ENCODE measurements at regions not wholly inside any gene's neighbourhood (a gene's known extent, or its start where the extent isn't known, plus 50 kb on each side); places are given as distances from the start of the nearest gene placed in this dataset.

DNA sequence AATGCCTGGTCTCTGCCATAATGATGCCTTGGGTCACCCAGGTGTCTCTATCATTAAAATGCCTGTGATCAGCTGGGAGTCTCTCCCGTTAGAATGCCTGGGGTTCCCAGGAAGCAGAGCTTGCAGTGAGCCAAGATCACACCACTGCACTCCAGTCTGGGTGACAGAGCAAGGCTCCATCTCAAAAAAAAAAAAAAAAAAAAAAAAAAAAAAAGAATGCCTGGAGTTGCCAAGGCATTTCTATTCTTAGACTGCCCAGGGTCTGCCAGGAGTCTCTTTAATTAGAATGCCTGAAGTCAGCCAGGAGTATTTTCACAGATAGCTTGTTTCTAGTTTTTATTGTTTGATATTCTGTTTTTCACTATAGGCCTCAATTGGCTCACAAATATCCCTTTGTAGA lies 1552.5 kb downstream of the UQCRFS1 start:
- Histone ChIP-seq H3K4me3 (no peak overlapping the region), H3K4me1 (no peaks in the 10 kb centered on the region), H3K36me3 (no peaks in the 10 kb centered on the region), H3K27ac (no peak overlapping the region), H3K9me3 (peaks cover 15 to 51% of the 10 kb centered on the region in 2 donors), H3K27me3 (no peaks in the 10 kb centered on the region)
- intact Hi-C loops (cut with DNase I), result no loop called here
- DNase-seq (ENCODE audit: low spot score in 2 of 2), result no peak
- TF ChIP-seq, protein P1, sequence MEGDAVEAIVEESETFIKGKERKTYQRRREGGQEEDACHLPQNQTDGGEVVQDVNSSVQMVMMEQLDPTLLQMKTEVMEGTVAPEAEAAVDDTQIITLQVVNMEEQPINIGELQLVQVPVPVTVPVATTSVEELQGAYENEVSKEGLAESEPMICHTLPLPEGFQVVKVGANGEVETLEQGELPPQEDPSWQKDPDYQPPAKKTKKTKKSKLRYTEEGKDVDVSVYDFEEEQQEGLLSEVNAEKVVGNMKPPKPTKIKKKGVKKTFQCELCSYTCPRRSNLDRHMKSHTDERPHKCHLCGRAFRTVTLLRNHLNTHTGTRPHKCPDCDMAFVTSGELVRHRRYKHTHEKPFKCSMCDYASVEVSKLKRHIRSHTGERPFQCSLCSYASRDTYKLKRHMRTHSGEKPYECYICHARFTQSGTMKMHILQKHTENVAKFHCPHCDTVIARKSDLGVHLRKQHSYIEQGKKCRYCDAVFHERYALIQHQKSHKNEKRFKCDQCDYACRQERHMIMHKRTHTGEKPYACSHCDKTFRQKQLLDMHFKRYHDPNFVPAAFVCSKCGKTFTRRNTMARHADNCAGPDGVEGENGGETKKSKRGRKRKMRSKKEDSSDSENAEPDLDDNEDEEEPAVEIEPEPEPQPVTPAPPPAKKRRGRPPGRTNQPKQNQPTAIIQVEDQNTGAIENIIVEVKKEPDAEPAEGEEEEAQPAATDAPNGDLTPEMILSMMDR (IDR thresholded peaks at IDR 0.05), result no peak

DNA sequence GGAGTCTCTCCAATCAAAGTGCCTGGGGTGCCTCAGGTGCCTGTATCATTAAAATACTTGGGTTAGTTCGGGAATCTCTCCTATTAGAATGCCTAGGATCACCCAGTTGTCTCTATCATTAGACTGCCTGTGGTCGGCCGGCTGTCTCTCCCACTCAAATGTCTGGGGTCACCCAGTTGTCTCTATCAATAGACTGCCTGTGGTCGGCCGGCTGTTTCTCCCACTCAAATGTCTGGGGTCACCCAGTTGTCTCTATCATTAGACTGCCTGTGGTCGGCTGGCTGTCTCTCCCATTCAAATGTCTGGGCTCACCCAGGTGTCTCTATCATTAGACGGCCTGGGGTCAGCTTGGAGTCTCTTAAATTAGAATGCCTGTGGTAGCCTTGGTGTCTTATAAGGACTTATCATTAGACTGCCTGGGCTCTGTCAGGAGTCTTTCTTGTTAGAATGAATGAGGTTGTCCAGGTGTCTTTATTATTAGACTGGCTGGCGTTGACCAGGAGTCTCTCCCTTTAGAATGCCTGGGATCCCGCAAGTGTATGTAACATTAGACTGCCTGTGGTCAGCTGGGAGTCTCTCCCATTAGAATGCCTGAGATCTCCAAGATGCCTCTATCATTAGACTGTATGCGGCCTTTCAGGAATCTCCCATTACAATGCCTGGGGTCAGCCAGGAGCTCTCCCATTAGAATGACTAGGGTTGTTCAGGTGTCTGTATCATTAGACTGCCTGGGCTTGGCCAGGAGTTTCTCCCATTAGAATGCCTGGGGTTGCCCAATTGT lies 1555.5 kb downstream of the UQCRFS1 start:
- no peak for DNase-seq (ENCODE audit: low spot score in 2 of 2)
- Histone ChIP-seq H3K27me3 (no peaks in the 10 kb centered on the region), H3K9me3 (peaks cover 15 to 40% of the 10 kb centered on the region in 2 donors), H3K36me3 (no peaks in the 10 kb centered on the region), H3K4me3 (no peak overlapping the region), H3K27ac (no peak overlapping the region), H3K4me1 (no peaks in the 10 kb centered on the region)
- TF ChIP-seq, protein P1 (IDR thresholded peaks at IDR 0.05), result no peak
- intact Hi-C loops (cut with DNase I), result loop anchor here (2.0 kb wide), 1 partner anchor 21 kb away; no protein-coding TSS in a partner anchor

DNA sequence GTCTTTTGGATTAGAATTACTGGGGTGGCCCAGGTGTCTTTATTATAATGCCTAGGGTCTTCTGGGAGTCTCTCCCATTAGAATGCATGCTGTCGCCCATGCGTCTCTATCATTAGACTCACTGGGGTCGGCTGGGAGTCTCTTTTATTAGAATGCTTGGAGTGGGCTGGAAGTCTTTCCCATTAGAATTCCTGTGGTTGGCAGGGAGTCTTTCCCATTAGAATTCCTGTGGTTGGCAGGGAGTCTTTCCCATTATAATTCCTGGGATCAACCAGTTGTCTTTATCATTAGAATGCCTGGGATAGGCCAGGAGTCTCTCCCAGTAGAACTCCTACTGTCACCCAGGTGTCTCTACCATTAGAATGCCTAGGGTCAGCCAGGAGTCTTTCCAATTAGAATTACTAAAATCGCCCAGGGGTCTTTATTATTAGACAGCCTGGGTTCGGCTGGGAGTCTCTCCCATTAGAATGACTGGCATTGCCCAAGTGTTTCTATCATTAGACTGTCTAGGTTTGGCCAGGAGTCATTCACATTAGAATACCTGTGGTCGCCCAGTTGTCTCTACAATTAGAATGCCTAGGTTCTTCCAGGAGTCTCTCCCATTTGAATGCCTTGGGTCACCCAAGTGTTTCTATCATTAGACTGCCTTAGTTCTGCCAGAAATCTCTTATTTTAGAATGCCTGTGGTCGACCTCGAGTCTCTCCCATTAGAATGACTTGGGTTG lies 1558.5 kb downstream of the UQCRFS1 start:
- peaks cover 15 to 24% of the 10 kb centered on the region in 2 donors for H3K9me3 ChIP-seq
- DNase-seq (ENCODE audit: low spot score in 2 of 2), result no peak
- no peaks in the 10 kb centered on the region for H3K4me1 ChIP-seq
- TF ChIP-seq, protein P1 (IDR thresholded peaks at IDR 0.05), result no peak
- H3K27me3 ChIP-seq, result no peaks in the 10 kb centered on the region
- H3K4me3 ChIP-seq, result no peak overlapping the region
- no peaks in the 10 kb centered on the region for H3K36me3 ChIP-seq
- no peak overlapping the region for H3K27ac ChIP-seq
- intact Hi-C loops (cut with DNase I), result no loop called here

DNA sequence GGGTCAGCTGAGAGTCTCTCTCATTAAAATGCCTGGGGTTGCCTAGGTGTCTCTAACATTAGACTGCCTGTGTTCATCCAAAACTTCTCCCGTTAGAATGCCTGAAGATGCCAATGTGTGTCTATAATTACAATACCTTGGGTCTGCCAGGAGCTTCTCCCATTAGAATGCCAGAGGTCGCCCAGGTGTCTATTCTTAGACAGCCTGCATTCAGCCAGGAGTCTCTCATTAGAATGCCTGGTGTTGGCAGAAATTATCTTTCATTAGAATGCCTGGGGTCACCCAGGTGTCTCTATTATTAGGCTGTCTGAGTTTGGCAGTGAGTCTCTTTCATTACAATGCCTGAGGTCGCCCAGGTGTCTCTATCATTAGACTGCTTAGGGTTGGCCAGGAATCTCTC lies 1560.2 kb downstream of the UQCRFS1 start:
- no peaks in the 10 kb centered on the region for H3K36me3 ChIP-seq
- H3K4me1 ChIP-seq, result no peaks in the 10 kb centered on the region
- H3K4me3 ChIP-seq, result no peak overlapping the region
- DNase-seq (ENCODE audit: low spot score in 2 of 2), result no peak
- H3K9me3 ChIP-seq, result peaks cover 3 to 12% of the 10 kb centered on the region in 2 donors
- TF ChIP-seq, protein P1 (IDR thresholded peaks at IDR 0.05), result no peak
- intact Hi-C loops (cut with DNase I), result no loop called here
- H3K27ac ChIP-seq, result no peak overlapping the region
- no peaks in the 10 kb centered on the region for H3K27me3 ChIP-seq

DNA sequence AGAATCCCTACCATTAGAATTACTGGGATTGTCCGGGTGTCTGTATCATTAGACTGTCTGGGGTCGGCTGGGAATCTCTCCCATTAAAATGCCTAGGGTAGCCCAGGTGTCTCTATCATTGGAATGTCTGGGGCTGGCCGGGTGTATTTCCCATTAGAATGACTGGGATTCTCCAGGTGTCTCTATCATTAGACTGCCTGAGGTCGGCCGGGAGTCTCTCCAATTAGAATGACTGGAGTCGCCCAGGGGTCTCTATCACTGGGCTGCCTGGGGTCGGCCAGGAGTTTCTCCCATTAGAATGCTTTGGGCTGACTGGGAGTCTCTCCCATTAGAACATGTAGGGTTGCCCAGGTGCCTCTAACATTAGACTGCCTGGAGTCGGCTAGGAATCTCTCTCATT lies 1560.7 kb downstream of the UQCRFS1 start:
- TF ChIP-seq, protein P1 (IDR thresholded peaks at IDR 0.05), result no peak
- Histone ChIP-seq H3K36me3 (no peaks in the 10 kb centered on the region), H3K9me3 (peaks cover 3 to 8% of the 10 kb centered on the region in 2 donors), H3K27me3 (no peaks in the 10 kb centered on the region), H3K4me3 (no peak overlapping the region), H3K27ac (no peak overlapping the region), H3K4me1 (no peaks in the 10 kb centered on the region)
- no peak for DNase-seq (ENCODE audit: low spot score in 2 of 2)
- intact Hi-C loops (cut with DNase I), result no loop called here
